SK-N-MC (cell line): ENCODE measurements at regions not wholly inside any gene's neighbourhood (a gene's known extent, or its start where the extent isn't known, plus 50 kb on each side); places are given as distances from the start of the nearest gene placed in this dataset.

Experiments used
- DNase-seq: peaks from one replicate; pipeline ENCODE4 v3.0.0-alpha.2; 2011; ENCODE audit warnings: low read depth, low spot score
- H3K27ac ChIP-seq: fragments of 200-600 bp; sonication (generic); 2 replicates; pipeline ENCODE4 v1.5.1; 2016; ENCODE audit warnings: mixed run types
- H3K36me3 ChIP-seq: fragments of 200-600 bp; sonication (generic); 2 replicates; pipeline ENCODE4 v1.6.1; 2017; ENCODE audit warnings: antibody characterized with exemption, low read length, mixed read lengths; ENCODE audit not compliant: insufficient read depth
- H3K4me3 ChIP-seq: fragments of 200-600 bp; sonication (generic); 2 replicates; pipeline ENCODE4 v1.5.1; 2016
- H3K9ac ChIP-seq: fragments of 200-600 bp; sonication (generic); 2 replicates; pipeline ENCODE4 v1.8.0; 2017; ENCODE audit warnings: mixed run types, mixed read lengths; ENCODE audit not compliant: insufficient read length
- H3K9me3 ChIP-seq: fragments of 200-600 bp; sonication (generic); 2 replicates; pipeline ENCODE4 v1.6.1; 2017; ENCODE audit warnings: low read depth, mild to moderate bottlenecking, antibody characterized with exemption, low read length, moderate library complexity, mixed read lengths
- EZH2 ChIP-seq: fragments of 200-600 bp; sonication (generic); IDR thresholded peaks from one replicate; pipeline ENCODE4 v1.6.1; 2017; ENCODE audit warnings: antibody characterized with exemption
- FOXP2 ChIP-seq: optimal IDR thresholded peaks from 2 replicates; pipeline ENCODE3; 2011; ENCODE audit warnings: mild to moderate bottlenecking, moderate library complexity; ENCODE audit not compliant: insufficient read depth; ENCODE audit errors: extremely low read length, control extremely low read depth
- POLR2AphosphoS5 ChIP-seq: IDR thresholded peaks from 2 replicates; pipeline ENCODE4 v1.6.1; 2012; ENCODE audit warnings: mild to moderate bottlenecking, low read depth, low read length, borderline replicate concordance

GRCh38 chr5:161077936-161078545 is 226.0 kb upstream of the ATP10B start:
- no peak for DNase-seq
- H3K9ac ChIP-seq, result no peak overlapping the region
- no peaks in the 10 kb centered on the region for H3K9me3 ChIP-seq
- H3K36me3 ChIP-seq, result no peaks in the 10 kb centered on the region
- no peak overlapping the region for H3K27ac ChIP-seq
- H3K4me3 ChIP-seq, result no peak overlapping the region
- no peak for TF ChIP-seq POLR2AphosphoS5
- TF ChIP-seq EZH2, result no peak
- TF ChIP-seq FOXP2, result no peak

GRCh38 chr5:161077496-161077895 is 225.5 kb upstream of the ATP10B start:
- H3K36me3 ChIP-seq, result no peaks in the 10 kb centered on the region
- TF ChIP-seq FOXP2 (no peak), EZH2 (no peak), POLR2AphosphoS5 (no peak)
- no peak overlapping the region for H3K9ac ChIP-seq

GRCh38 chr5:161064781-161065180 is 212.8 kb upstream of the ATP10B start:
- Histone ChIP-seq H3K36me3 (no peaks in the 10 kb centered on the region), H3K4me3 (no peak overlapping the region), H3K27ac (no peak overlapping the region), H3K9me3 (no peaks in the 10 kb centered on the region), H3K9ac (no peak overlapping the region)
- TF ChIP-seq EZH2, result no peak
- TF ChIP-seq FOXP2, result no peak
- TF ChIP-seq POLR2AphosphoS5, result no peak
- DNase-seq, result no peak

More at GRCh38 chr5:161077496-161077895, 225.5 kb upstream of the ATP10B start:
- no peak for DNase-seq
- Histone ChIP-seq H3K27ac (no peak overlapping the region), H3K9me3 (no peaks in the 10 kb centered on the region), H3K4me3 (no peak overlapping the region)

GRCh38 chr5:161064297-161064696 is 212.3 kb upstream of the ATP10B start:
- Histone ChIP-seq H3K4me3 (no peak overlapping the region), H3K9ac (no peak overlapping the region), H3K27ac (no peak overlapping the region), H3K9me3 (no peaks in the 10 kb centered on the region), H3K36me3 (no peaks in the 10 kb centered on the region)
- no peak for TF ChIP-seq FOXP2
- TF ChIP-seq EZH2, result no peak
- no peak for TF ChIP-seq POLR2AphosphoS5
- DNase-seq, result no peak

DNA sequence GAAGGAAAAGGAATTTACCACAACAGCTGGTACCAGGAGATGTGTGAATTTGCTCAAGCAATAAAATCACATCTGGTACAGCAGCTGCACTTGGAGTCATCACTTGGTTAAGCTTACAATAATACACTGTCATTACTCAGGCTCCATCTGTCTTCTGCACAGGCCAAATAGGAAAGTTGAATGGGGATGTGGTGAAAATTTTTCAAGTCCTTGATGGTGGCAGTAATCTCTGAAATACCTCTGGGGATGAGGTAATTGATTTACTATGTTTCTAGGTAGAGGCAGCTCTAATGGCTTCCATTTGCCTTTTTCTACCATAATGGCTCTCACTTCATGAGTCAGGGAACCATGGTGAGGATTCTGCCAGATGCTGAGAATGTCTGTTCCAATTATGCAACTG is 206.8 kb upstream of the ATP10B start:
- no peaks in the 10 kb centered on the region for H3K9me3 ChIP-seq
- no peak for DNase-seq
- no peak overlapping the region for H3K4me3 ChIP-seq
- no peak overlapping the region for H3K9ac ChIP-seq
- no peak for TF ChIP-seq EZH2
- no peak overlapping the region for H3K27ac ChIP-seq
- no peaks in the 10 kb centered on the region for H3K36me3 ChIP-seq

DNA sequence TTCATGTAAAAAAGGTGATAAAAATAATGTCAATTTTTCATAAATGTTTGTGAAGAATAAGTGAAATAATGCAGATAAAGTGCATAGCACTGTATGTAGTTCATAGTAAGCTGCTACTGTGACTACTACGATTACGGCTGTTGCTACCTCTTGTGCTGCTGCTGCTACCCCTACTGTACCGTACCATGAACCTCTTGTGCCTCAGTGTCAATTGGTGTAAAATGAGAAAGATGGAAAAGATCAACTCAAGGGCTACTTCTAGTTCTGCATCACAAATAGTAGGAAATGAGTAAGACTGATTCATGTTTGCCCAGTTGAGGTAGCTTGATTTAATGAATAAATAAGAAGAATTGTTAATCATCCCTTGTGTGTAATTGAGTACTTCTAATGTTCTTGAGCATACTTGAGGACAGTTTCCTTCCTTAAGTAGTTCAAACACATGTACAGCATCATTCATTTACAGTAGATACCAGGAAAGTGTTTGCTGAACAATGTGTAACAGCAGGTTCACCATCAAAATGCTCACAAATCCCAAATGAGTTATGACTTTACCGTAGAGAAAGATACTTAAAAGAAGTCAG is 200.0 kb upstream of the ATP10B start:
- no peaks in the 10 kb centered on the region for H3K36me3 ChIP-seq
- no peak for DNase-seq

GRCh38 chr5:161047024-161047423 is 195.0 kb upstream of the ATP10B start:
- no peak for TF ChIP-seq EZH2
- no peak for TF ChIP-seq POLR2AphosphoS5
- no peak for TF ChIP-seq FOXP2
- DNase-seq, result no peak
- H3K36me3 ChIP-seq, result no peaks in the 10 kb centered on the region
- no peak overlapping the region for H3K4me3 ChIP-seq
- no peaks in the 10 kb centered on the region for H3K9me3 ChIP-seq
- H3K9ac ChIP-seq, result no peak overlapping the region
- no peak overlapping the region for H3K27ac ChIP-seq

More for the DNA sequence above, 200.0 kb upstream of the ATP10B start:
- Histone ChIP-seq H3K4me3 (no peak overlapping the region), H3K27ac (no peak overlapping the region), H3K9me3 (no peaks in the 10 kb centered on the region), H3K9ac (no peak overlapping the region)
- TF ChIP-seq FOXP2 (no peak), POLR2AphosphoS5 (no peak), EZH2 (no peak)

- TF ChIP-seq EZH2 (no peak), POLR2AphosphoS5 (no peak), FOXP2 (no peak)
- no peak overlapping the region for H3K4me3 ChIP-seq
- H3K9ac ChIP-seq, result no peak overlapping the region
- no peaks in the 10 kb centered on the region for H3K36me3 ChIP-seq
- no peak for DNase-seq
- H3K9me3 ChIP-seq, result no peaks in the 10 kb centered on the region
- H3K27ac ChIP-seq, result no peak overlapping the region
Measured at GRCh38 chr5:161042862-161043261, 190.9 kb upstream of the ATP10B start.

DNA sequence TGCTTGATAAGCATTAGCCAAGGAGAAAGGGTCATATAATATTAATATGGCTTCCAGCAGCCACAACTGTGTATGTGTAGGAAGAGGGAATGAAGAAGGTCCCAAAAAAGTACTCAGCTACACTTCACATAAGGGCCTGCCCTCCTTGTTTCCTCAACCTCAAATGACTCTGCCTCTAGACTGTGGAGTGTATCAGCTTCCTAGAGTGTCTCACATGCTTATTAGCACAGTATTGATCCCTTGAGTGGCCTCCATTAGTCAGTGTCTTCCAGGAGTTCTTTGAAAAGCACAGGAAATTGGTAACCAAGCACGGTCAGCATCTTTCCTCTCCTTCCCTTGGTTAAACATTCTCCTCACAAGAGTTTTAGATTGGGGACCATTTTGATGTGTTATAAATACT is 190.4 kb upstream of the ATP10B start:
- no peak overlapping the region for H3K4me3 ChIP-seq
- no peaks in the 10 kb centered on the region for H3K36me3 ChIP-seq
- H3K27ac ChIP-seq, result no peak overlapping the region
- no peak for DNase-seq
- H3K9me3 ChIP-seq, result no peaks in the 10 kb centered on the region
- no peak overlapping the region for H3K9ac ChIP-seq
- no peak for TF ChIP-seq POLR2AphosphoS5
- no peak for TF ChIP-seq EZH2
- TF ChIP-seq FOXP2, result no peak
